Peyer's patch (tissue), 4 donors: ENCODE measurements at regions not wholly inside any gene's neighbourhood (a gene's known extent, or its start where the extent isn't known, plus 50 kb on each side); places are given as distances from the start of the nearest gene placed in this dataset.

Experiments used
- POLR2A ChIP-seq, 2 donors: fragments of 450-650 bp; IDR thresholded peaks; one replicate each; pipeline ENCODE4 v1.5.1; 2017; ENCODE audit warnings: antibody characterized with exemption in 2 of 2, mild to moderate bottlenecking in 2 of 2, moderate library complexity in 2 of 2
- TF ChIP-seq, protein P1 (sequence below), 6 experiments: fragments of 450-650 bp in 4 of 6; fragments of 200-600 bp in 2 of 6; sonication (generic) in 1 of 6; IDR thresholded peaks; one replicate each; pipeline ENCODE4 v1.5.1; 2017 to 2019; ENCODE audit warnings: antibody characterized with exemption in 6 of 6, mild to moderate bottlenecking in 3 of 6, moderate library complexity in 1 of 6

DNA sequence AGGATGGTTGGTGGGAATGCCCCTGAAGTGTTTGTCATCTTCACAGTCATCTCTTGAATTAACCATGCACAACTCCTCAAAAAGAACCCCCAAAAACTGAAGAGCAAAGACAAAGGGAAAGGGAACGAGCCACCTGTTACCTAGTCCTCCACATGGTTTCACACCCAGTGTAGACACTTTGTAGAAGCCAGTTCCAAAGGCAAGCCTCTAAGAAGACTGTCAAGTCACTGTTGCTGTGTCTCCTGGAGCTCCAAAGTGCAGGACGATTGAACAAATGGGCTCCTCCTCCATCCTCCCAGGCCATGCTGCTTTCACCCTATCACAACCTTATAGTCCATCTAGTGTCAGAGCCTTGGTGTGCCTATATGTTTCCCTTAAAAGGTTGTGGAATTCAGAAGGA, 277.6 kb upstream of the PRDM1 start:
- TF ChIP-seq, protein P1, sequence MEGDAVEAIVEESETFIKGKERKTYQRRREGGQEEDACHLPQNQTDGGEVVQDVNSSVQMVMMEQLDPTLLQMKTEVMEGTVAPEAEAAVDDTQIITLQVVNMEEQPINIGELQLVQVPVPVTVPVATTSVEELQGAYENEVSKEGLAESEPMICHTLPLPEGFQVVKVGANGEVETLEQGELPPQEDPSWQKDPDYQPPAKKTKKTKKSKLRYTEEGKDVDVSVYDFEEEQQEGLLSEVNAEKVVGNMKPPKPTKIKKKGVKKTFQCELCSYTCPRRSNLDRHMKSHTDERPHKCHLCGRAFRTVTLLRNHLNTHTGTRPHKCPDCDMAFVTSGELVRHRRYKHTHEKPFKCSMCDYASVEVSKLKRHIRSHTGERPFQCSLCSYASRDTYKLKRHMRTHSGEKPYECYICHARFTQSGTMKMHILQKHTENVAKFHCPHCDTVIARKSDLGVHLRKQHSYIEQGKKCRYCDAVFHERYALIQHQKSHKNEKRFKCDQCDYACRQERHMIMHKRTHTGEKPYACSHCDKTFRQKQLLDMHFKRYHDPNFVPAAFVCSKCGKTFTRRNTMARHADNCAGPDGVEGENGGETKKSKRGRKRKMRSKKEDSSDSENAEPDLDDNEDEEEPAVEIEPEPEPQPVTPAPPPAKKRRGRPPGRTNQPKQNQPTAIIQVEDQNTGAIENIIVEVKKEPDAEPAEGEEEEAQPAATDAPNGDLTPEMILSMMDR (IDR thresholded peaks at IDR 0.05): no peak
- TF ChIP-seq POLR2A (IDR thresholded peaks at IDR 0.05): no peak
